Activated CD4-positive, alpha-beta T cell treated with anti-CD3 and anti-CD28 coated beads, Interleukin-2, amount 10 ng/mL, durations not matched to agents 24 days and 14 days (primary cell): ENCODE measurements at regions not wholly inside any gene's neighbourhood (a gene's known extent, or its start where the extent isn't known, plus 50 kb on each side); places are given as distances from the start of the nearest gene placed in this dataset.

Experiments
- DNase-seq: peaks from one replicate; pipeline ENCODE4 v3.0.0; 2022
- H3K27ac Mint-ChIP-seq: one replicate; pipeline ENCODE4 v1.8.0; 2022; ENCODE audit warnings: mild to moderate bottlenecking, mixed read lengths
- H3K27me3 Mint-ChIP-seq: one replicate; pipeline ENCODE4 v1.8.0; 2022; ENCODE audit warnings: mixed read lengths
- H3K36me3 Mint-ChIP-seq: one replicate; pipeline ENCODE4 v1.8.0; 2022; ENCODE audit warnings: low read depth, mild to moderate bottlenecking, mixed read lengths
- H3K4me1 Mint-ChIP-seq: one replicate; pipeline ENCODE4 v1.8.0; 2021; ENCODE audit warnings: mixed read lengths
- H3K4me3 Mint-ChIP-seq: one replicate; pipeline ENCODE4 v1.8.0; 2022; ENCODE audit warnings: mild to moderate bottlenecking, moderate library complexity, mixed read lengths
- H3K9me3 Mint-ChIP-seq: one replicate; pipeline ENCODE4 v1.8.0; 2021; ENCODE audit warnings: mixed read lengths
- intact Hi-C: fragments of 100-400 bp; cut with micrococcal nuclease; formaldehyde crosslinking; loops from one replicate; pipeline ENCODE4 v1.15.1; 2023

- peaks cover 3% of the 10 kb centered on the region for H3K9me3 Mint-ChIP-seq
Observed at GRCh38 chr6:22694092-22694724, 124.8 kb downstream of the HDGFL1 start.

GRCh38 chr6:22696481-22696880, 127.1 kb downstream of the HDGFL1 start:
- Mint-ChIP-seq H3K36me3 (no peaks in the 10 kb centered on the region), H3K9me3 (no peaks in the 10 kb centered on the region), H3K27me3 (no peaks in the 10 kb centered on the region), H3K27ac (no peak overlapping the region), H3K4me1 (no peaks in the 10 kb centered on the region), H3K4me3 (no peak overlapping the region)
- no peak for DNase-seq
- intact Hi-C loops, result no loop called here

More at GRCh38 chr6:22694092-22694724, 124.8 kb downstream of the HDGFL1 start:
- intact Hi-C loops, result no loop called here
- Mint-ChIP-seq H3K27me3 (no peaks in the 10 kb centered on the region), H3K4me1 (no peaks in the 10 kb centered on the region), H3K4me3 (no peak overlapping the region), H3K27ac (no peak overlapping the region), H3K36me3 (no peaks in the 10 kb centered on the region)
- no peak for DNase-seq

GRCh38 chr6:22697306-22697705, 127.9 kb downstream of the HDGFL1 start:
- no peak overlapping the region for H3K4me3 Mint-ChIP-seq
- no peaks in the 10 kb centered on the region for H3K4me1 Mint-ChIP-seq
- intact Hi-C loops, result no loop called here
- no peak for DNase-seq
- no peak overlapping the region for H3K27ac Mint-ChIP-seq
- H3K9me3 Mint-ChIP-seq, result no peaks in the 10 kb centered on the region
- H3K27me3 Mint-ChIP-seq, result no peaks in the 10 kb centered on the region
- H3K36me3 Mint-ChIP-seq, result no peaks in the 10 kb centered on the region

GRCh38 chr6:22699151-22699550, 129.8 kb downstream of the HDGFL1 start:
- Mint-ChIP-seq H3K4me3 (no peak overlapping the region), H3K36me3 (no peaks in the 10 kb centered on the region), H3K4me1 (no peaks in the 10 kb centered on the region), H3K27me3 (no peaks in the 10 kb centered on the region), H3K9me3 (no peaks in the 10 kb centered on the region), H3K27ac (no peak overlapping the region)
- intact Hi-C loops, result no loop called here
- no peak for DNase-seq

GRCh38 chr6:22706651-22707050, 137.3 kb downstream of the HDGFL1 start:
- H3K36me3 Mint-ChIP-seq, result no peaks in the 10 kb centered on the region
- H3K4me3 Mint-ChIP-seq, result no peak overlapping the region
- no peaks in the 10 kb centered on the region for H3K27me3 Mint-ChIP-seq
- H3K4me1 Mint-ChIP-seq, result no peaks in the 10 kb centered on the region
- DNase-seq, result no peak
- H3K9me3 Mint-ChIP-seq, result no peaks in the 10 kb centered on the region
- intact Hi-C loops, result no loop called here
- H3K27ac Mint-ChIP-seq, result no peak overlapping the region

GRCh38 chr6:22708469-22708868, 139.1 kb downstream of the HDGFL1 start:
- Mint-ChIP-seq H3K9me3 (no peaks in the 10 kb centered on the region), H3K27me3 (no peaks in the 10 kb centered on the region), H3K4me1 (no peaks in the 10 kb centered on the region), H3K36me3 (no peaks in the 10 kb centered on the region), H3K27ac (no peak overlapping the region), H3K4me3 (no peak overlapping the region)
- DNase-seq, result no peak
- intact Hi-C loops, result no loop called here

GRCh38 chr6:22709803-22710202, 140.4 kb downstream of the HDGFL1 start:
- H3K36me3 Mint-ChIP-seq, result no peaks in the 10 kb centered on the region
- H3K27me3 Mint-ChIP-seq, result no peaks in the 10 kb centered on the region
- DNase-seq, result no peak
- intact Hi-C loops, result no loop called here
- no peak overlapping the region for H3K4me3 Mint-ChIP-seq
- H3K9me3 Mint-ChIP-seq, result no peaks in the 10 kb centered on the region
- H3K27ac Mint-ChIP-seq, result no peak overlapping the region
- no peaks in the 10 kb centered on the region for H3K4me1 Mint-ChIP-seq

- no peak overlapping the region for H3K4me3 Mint-ChIP-seq
- H3K27ac Mint-ChIP-seq, result no peak overlapping the region
- no peak for DNase-seq
- H3K4me1 Mint-ChIP-seq, result no peaks in the 10 kb centered on the region
- intact Hi-C loops, result no loop called here
- H3K9me3 Mint-ChIP-seq, result no peaks in the 10 kb centered on the region
- H3K27me3 Mint-ChIP-seq, result no peaks in the 10 kb centered on the region
- H3K36me3 Mint-ChIP-seq, result no peaks in the 10 kb centered on the region
Observed at GRCh38 chr6:22716721-22717120, 147.4 kb downstream of the HDGFL1 start.

- no peaks in the 10 kb centered on the region for H3K36me3 Mint-ChIP-seq
- H3K27ac Mint-ChIP-seq, result no peak overlapping the region
- no peak overlapping the region for H3K4me3 Mint-ChIP-seq
- peaks cover 3% of the 10 kb centered on the region for H3K9me3 Mint-ChIP-seq
- H3K27me3 Mint-ChIP-seq, result no peaks in the 10 kb centered on the region
- H3K4me1 Mint-ChIP-seq, result no peaks in the 10 kb centered on the region
- DNase-seq, result no peak
- intact Hi-C loops, result no loop called here
Observed at GRCh38 chr6:22717915-22718314, 148.5 kb downstream of the HDGFL1 start.

GRCh38 chr6:22722913-22723312, 153.5 kb downstream of the HDGFL1 start:
- Mint-ChIP-seq H3K4me3 (no peak overlapping the region), H3K9me3 (peaks cover 11% of the 10 kb centered on the region), H3K36me3 (no peaks in the 10 kb centered on the region), H3K27ac (no peak overlapping the region), H3K27me3 (no peaks in the 10 kb centered on the region), H3K4me1 (no peaks in the 10 kb centered on the region)
- no peak for DNase-seq
- intact Hi-C loops, result no loop called here

GRCh38 chr6:22726966-22727365, 157.6 kb downstream of the HDGFL1 start:
- DNase-seq, result no peak
- intact Hi-C loops, result no loop called here
- Mint-ChIP-seq H3K9me3 (peaks cover 9% of the 10 kb centered on the region), H3K4me1 (no peaks in the 10 kb centered on the region), H3K27ac (no peak overlapping the region), H3K36me3 (no peaks in the 10 kb centered on the region), H3K27me3 (no peaks in the 10 kb centered on the region), H3K4me3 (no peak overlapping the region)

- Mint-ChIP-seq H3K4me1 (no peaks in the 10 kb centered on the region), H3K4me3 (no peak overlapping the region), H3K27ac (no peak overlapping the region), H3K27me3 (no peaks in the 10 kb centered on the region), H3K36me3 (no peaks in the 10 kb centered on the region), H3K9me3 (peaks cover 8% of the 10 kb centered on the region)
- no peak for DNase-seq
- intact Hi-C loops, result no loop called here
Observed at GRCh38 chr6:22727710-22728109, 158.3 kb downstream of the HDGFL1 start.

- intact Hi-C loops, result no loop called here
- H3K4me1 Mint-ChIP-seq, result no peaks in the 10 kb centered on the region
- no peaks in the 10 kb centered on the region for H3K27me3 Mint-ChIP-seq
- H3K4me3 Mint-ChIP-seq, result no peak overlapping the region
- H3K9me3 Mint-ChIP-seq, result peaks cover 6% of the 10 kb centered on the region
- DNase-seq, result no peak
- no peak overlapping the region for H3K27ac Mint-ChIP-seq
- no peaks in the 10 kb centered on the region for H3K36me3 Mint-ChIP-seq
Observed at GRCh38 chr6:22732176-22732970, 163.0 kb downstream of the HDGFL1 start.

- no peaks in the 10 kb centered on the region for H3K27me3 Mint-ChIP-seq
- H3K4me1 Mint-ChIP-seq, result no peaks in the 10 kb centered on the region
- no peak overlapping the region for H3K27ac Mint-ChIP-seq
- intact Hi-C loops, result no loop called here
- no peak for DNase-seq
- H3K36me3 Mint-ChIP-seq, result no peaks in the 10 kb centered on the region
- H3K4me3 Mint-ChIP-seq, result no peak overlapping the region
- H3K9me3 Mint-ChIP-seq, result peaks cover 6% of the 10 kb centered on the region
Observed at GRCh38 chr6:22736740-22737139, 167.4 kb downstream of the HDGFL1 start.

GRCh38 chr6:22737331-22737730, 168.0 kb downstream of the HDGFL1 start:
- H3K27ac Mint-ChIP-seq, result no peak overlapping the region
- peaks cover 6% of the 10 kb centered on the region for H3K9me3 Mint-ChIP-seq
- intact Hi-C loops, result no loop called here
- no peaks in the 10 kb centered on the region for H3K27me3 Mint-ChIP-seq
- H3K36me3 Mint-ChIP-seq, result no peaks in the 10 kb centered on the region
- H3K4me3 Mint-ChIP-seq, result no peak overlapping the region
- H3K4me1 Mint-ChIP-seq, result no peaks in the 10 kb centered on the region
- no peak for DNase-seq
